HEK293T (cell line): ENCODE measurements at regions not wholly inside any gene's neighbourhood (a gene's known extent, or its start where the extent isn't known, plus 50 kb on each side); places are given as distances from the start of the nearest gene placed in this dataset.
"Not testable (repeated sequence)": the region's sequence is repeated elsewhere in the genome, so short reads cannot be mapped to it uniquely, and the experiment has no call there.

Experiments used
- CTBP1 ChIP-seq: fragments of 450-650 bp; IDR thresholded peaks from 2 replicates; pipeline ENCODE4 v1.6.1; 2016; ENCODE audit warnings: borderline replicate concordance
- FOXA1 ChIP-seq: fragments of 450-650 bp; IDR thresholded peaks from 2 replicates; pipeline ENCODE4 v1.6.1; 2016; ENCODE audit warnings: mild to moderate bottlenecking
- FOXK2 ChIP-seq: fragments of 450-650 bp; IDR thresholded peaks from 2 replicates; pipeline ENCODE4 v1.6.1; 2016; ENCODE audit warnings: mild to moderate bottlenecking
- FOXM1 ChIP-seq: fragments of 450-650 bp; IDR thresholded peaks from 2 replicates; pipeline ENCODE4 v1.6.1; 2017; ENCODE audit warnings: mild to moderate bottlenecking, borderline replicate concordance
- HDGF ChIP-seq: fragments of 450-650 bp; IDR thresholded peaks from 2 replicates; pipeline ENCODE4 v1.6.1; 2017; ENCODE audit warnings: antibody characterized with exemption, borderline replicate concordance
- L3MBTL2 ChIP-seq: fragments of 450-650 bp; conservative IDR thresholded peaks from 2 replicates; pipeline ENCODE4 v1.6.1; 2016; ENCODE audit warnings: mild to moderate bottlenecking
- TARDBP ChIP-seq: fragments of 450-650 bp; IDR thresholded peaks from 2 replicates; pipeline ENCODE4 v1.6.1; 2016

DNA sequence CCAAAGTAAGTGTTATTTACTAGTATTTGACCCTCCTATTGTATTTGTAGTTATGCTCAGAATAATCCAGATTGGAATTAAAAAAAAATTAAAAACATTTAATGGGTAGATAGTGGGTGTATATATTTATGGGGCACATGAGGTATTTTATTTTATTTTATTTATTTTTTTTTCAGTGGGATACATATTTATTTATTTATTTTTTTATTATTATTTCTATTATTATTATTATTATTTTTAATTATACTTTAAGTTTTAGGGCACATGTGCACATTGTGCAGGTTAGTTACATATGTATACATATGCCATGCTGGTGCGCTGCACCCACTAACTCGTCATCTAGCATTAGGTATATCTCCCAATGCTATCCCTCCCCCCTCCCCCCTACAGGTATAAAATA is 1211.8 kb downstream of the OTOL1 start:
- TF ChIP-seq FOXA1, HDGF, FOXM1, CTBP1, FOXK2, L3MBTL2, TARDBP: not testable (repeated sequence)
